AG20443 (cell line): ENCODE measurements at regions not wholly inside any gene's neighbourhood (a gene's known extent, or its start where the extent isn't known, plus 50 kb on each side); places are given as distances from the start of the nearest gene placed in this dataset.
"Not testable (repeated sequence)": the region's sequence is repeated elsewhere in the genome, so short reads cannot be mapped to it uniquely, and the experiment has no call there.

ENCODE experiments used
- DNase-seq: peaks from one replicate; pipeline ENCODE4 v3.0.0; 2012; ENCODE audit warnings: low spot score, mixed read lengths

DNA sequence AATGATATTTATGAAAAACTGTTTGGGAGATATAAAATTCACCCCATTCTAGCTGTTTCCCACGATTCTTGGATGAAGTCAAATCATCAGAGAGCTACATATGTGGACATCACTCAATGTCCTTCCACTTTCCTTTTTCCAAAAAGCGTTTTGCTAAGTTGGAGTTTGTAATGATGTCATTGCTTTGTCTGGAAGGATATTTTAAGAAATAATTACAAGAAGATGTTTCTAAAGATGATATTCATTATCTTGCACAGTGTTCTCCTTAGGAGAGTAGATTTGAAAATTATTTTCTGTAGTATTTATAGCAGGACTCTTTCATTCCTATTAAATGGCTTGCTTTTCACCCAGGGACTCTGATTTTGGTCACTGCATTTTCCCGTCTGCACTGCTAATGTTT is 851.2 kb downstream of the EFNB2 start:
- no peak for DNase-seq

GRCh38 chr13:105679838-105680237 is 855.6 kb downstream of the EFNB2 start:
- DNase-seq = no peak

GRCh38 chr13:105678072-105678471 is 857.4 kb downstream of the EFNB2 start:
- no peak for DNase-seq

DNA sequence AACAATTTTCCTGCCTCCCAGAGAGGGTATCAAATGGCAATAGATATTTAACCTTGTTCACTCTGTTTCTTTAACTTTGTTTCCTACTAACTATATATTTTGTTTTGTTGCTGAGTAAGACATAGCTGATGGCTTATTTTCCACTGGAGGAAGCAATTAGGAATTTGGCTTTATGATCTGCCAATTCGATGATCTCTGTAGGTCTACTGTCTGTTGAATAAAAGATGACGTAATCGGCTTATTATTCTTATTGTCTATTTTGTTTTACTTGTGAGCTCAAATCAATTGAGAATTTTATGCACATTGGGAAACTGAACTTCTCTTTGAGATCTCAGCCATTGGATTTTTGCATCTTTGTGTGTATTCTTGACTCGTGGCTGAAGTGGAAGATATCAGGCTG is 862.6 kb downstream of the EFNB2 start:
- DNase-seq = no peak

GRCh38 chr13:105671131-105671530 is 864.3 kb downstream of the EFNB2 start:
- DNase-seq = not testable (repeated sequence)

DNA sequence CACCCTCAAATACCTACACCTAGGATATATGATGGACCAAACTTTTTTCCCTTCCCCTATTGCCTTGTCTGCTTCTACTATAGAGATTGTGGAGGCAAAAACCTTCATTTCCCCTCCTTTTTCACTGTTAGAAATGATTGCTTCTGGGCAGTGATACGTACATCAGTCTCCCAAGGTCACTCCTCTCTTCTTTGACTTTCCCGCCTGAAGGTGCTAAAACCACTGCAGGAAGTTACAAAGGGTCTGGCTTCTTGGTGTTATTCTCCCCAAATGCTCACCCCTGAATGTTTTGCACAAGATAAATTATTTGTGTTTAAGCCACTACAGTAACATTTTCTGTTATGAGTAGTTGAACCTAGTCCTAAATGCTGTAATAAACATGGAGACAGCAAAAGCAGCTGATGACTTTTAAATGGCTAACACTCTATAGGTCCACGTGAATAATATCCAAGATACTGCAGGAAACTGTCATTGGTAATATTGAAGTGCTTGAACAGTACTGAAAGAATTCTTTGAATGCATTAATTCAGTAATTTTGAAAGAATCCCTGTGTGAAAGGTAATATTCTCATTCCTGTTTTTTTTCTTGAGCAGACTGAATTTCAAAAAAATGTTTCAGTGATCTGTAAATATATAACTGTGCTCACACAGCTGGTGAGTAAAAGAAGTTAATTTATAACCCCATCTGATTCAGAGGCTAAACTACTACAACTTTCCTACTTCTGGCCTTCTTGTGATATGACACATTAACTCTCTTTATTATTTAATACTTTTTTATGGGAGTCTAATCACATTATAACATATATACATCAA is 865.1 kb downstream of the EFNB2 start:
- DNase-seq = no peak

DNA sequence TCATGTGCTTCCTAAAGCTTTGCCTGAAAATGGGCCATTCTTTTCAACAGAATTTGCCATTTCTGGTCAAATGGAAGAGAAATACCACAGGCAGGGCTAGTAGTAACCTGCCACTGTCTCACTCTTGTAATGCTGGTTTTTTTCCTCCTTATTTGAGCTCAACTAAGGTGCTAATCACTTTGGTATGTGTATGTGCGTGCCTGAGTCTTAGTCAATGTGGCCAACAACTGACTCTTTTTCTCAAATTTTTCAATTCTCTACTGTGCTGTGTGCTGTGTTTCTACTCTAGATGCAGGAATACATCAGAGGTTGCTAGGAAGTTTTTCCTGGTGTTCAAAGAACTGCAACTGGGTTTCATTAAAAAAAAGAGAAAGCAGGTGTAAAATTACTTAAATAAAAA is 870.2 kb downstream of the EFNB2 start:
- peak; percentile 43 for DNase-seq

- no peak for DNase-seq
Measured at GRCh38 chr13:105663182-105663581, 872.3 kb downstream of the EFNB2 start.

GRCh38 chr13:105660561-105660960 is 874.9 kb downstream of the EFNB2 start:
- DNase-seq = no peak

DNA sequence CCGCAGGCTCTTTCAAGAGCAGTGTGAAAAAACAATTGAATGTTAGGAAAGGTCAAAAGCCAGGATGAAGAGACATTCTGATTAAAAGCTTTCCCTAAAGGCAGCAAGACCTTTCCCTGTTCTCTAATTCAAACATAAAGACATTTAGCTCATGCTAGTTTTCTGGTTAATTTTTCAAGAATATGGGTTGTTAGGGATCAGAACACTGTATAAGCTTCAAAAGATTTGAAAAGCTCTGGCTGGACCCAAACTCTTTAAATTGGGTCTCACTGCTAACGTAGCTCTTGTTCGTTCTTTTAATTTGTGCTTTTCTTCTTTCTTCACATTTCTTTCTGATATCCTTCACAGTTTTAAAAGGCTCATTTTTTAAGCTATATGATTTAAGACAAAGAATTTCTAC is 877.0 kb downstream of the EFNB2 start:
- no peak for DNase-seq

DNA sequence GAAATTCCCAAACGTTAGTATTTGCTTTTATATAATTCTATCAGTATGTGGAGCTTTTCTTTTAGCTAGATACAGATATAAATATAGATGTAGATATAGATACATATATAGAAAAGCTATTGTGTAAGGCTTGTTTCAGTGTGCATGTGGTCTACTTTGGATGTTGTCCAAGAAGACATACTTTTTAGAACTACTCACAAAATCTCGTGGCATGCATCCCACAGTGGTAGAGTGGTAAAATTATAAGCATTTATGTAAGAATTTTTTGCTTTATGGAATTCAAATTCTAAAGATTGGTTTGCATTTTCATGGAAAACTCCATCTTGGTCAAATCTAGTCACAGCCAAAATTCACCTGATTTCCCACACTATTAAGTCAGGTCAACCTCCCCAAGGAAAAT is 880.4 kb downstream of the EFNB2 start:
- DNase-seq = no peak

DNA sequence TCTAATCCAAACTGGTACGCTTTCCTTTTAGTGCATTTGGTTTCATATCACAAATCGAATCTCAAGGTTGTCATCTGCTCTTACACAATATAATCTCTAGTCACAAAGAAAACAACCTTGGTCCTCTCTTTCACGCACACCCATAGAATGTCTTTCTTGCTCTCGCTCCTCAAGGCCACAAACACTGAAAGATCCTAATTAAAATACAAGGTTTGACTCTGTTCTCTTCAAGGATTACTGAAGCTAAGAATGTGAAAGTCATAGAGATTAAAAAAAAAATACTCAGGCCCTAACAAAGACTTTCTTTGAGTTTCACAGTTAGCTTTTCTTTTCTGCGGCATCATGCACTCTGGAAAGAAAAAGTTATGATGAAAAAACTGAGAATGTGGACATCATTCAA is 891.5 kb downstream of the EFNB2 start:
- DNase-seq = no peak

GRCh38 chr13:105642511-105642958 is 892.9 kb downstream of the EFNB2 start:
- no peak for DNase-seq

- no peak for DNase-seq
Measured at GRCh38 chr13:105641121-105641520, 894.3 kb downstream of the EFNB2 start.

DNA sequence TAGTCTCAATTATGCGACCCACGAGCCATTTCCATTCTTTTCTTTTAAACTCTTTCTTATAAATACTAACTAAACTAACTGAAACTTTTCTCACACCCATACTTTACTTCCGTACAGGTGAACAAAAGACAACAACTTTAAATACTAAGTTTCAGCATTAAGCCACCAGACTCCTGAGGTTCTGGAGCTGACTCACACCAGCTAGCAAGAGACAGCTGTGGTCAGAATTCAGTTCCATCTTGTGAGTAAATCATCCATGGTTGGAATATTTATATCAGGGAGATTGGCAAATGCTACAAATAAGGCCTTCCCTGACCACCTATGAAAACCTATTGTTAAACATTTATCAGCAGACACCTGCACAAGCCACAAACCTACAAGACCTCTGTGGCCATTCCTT is 897.0 kb downstream of the EFNB2 start:
- no peak for DNase-seq

- DNase-seq = no peak
Measured at GRCh38 chr13:105634059-105634458, 901.4 kb downstream of the EFNB2 start.

DNA sequence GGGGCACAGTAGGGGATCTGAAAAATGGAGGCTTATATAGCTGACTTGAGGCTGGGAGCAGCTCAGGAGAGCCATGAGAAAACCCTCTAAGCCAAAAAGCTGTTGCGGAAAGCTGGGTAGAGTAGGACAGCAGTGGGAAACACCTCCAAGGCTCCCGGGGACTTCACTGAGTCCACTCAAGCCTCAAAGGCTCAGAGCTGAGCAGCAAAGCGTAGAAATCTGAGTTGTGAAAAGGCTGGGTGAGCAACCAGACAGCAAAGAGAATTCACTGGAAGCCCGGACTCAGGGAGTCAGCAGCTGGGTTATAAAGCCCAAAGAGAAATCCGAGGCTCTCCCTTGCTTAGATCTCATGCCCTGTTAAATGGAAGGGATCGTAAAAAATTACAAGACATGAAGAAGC is 905.0 kb downstream of the EFNB2 start:
- no peak for DNase-seq

DNA sequence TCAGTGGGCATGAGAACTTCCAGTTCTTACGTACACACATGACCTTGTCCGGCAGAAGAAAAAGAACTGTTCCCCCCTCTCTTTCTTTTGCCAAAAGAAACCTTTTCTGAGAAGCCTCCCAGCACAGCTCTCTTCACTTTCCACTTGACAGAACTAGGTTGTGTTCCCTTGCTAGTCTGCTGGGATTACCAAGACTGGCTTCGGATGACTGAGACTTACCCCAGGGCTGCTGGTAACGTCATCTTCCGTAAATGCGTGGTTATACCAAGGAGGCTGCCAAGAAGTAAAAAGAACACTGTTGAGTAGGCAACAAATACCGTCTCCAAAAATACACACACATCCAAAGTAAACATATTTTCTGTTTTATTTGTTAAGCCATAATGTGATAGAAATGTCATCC is 908.2 kb downstream of the EFNB2 start:
- no peak for DNase-seq

GRCh38 chr13:105625691-105626090 is 909.8 kb downstream of the EFNB2 start:
- DNase-seq = no peak

- DNase-seq = no peak
Measured at GRCh38 chr13:105616333-105617075, 919.0 kb downstream of the EFNB2 start.

GRCh38 chr13:105612541-105612940 is 922.9 kb downstream of the EFNB2 start:
- no peak for DNase-seq

GRCh38 chr13:105611424-105611823 is 924.0 kb downstream of the EFNB2 start:
- DNase-seq = peak; percentile 44

- no peak for DNase-seq
Measured at GRCh38 chr13:105608104-105608503, 927.4 kb downstream of the EFNB2 start.
